B cell (primary cell): ENCODE measurements at regions not wholly inside any gene's neighbourhood (a gene's known extent, or its start where the extent isn't known, plus 50 kb on each side); places are given as distances from the start of the nearest gene placed in this dataset.

Experiments used
- ATAC-seq: fragments of 200-7000 bp; cut with Tn5 transposase; one replicate; pipeline ENCODE4 v1.10.0; 2021; ENCODE audit warnings: low read depth, mild to moderate bottlenecking, moderate number of reproducible peaks, moderate library complexity
- CTCF ChIA-PET: fragments of 350-600 bp; sonication (Branson Sonifier 250); formaldehyde crosslinking; loops from one replicate; lab custom pipeline; 2021; ENCODE audit warnings: antibody characterized with exemption, inconsistent platforms; lab: Charles Lee
- POLR2A ChIA-PET: fragments of 350-600 bp; sonication (Branson Sonifier 250); formaldehyde crosslinking; loops from one replicate; lab custom pipeline; 2021; ENCODE audit warnings: antibody characterized with exemption; lab: Charles Lee
- DNase-seq: peaks from one replicate; pipeline ENCODE4 v3.0.0; 2013
- H2AFZ ChIP-seq: 2 replicates; pipeline ENCODE4 v1.6.1; 2012; ENCODE audit warnings: mild to moderate bottlenecking, low read depth, low read length; ENCODE audit not compliant: insufficient read depth, poor library complexity, severe bottlenecking
- H3K27ac ChIP-seq, 2 donors: 1 replicate in 1 of 2; 2 replicates in 1 of 2; pipeline ENCODE4 v1.5.1; 2012 to 2013; ENCODE audit warnings: low read length in 2 of 2, mild to moderate bottlenecking in 2 of 2, moderate library complexity in 1 of 2
- H3K27me3 ChIP-seq, 4 experiments: fragments of 200-600 bp in 1 of 4; sonication (generic) in 1 of 4; replicated peaks in 1 of 4; 1 replicate in 2 of 4; 2 replicates in 2 of 4; pipeline versions ENCODE4 v1.6.1 to v1.7.0; 2013 to 2016; ENCODE audit warnings: low read length in 3 of 4, mild to moderate bottlenecking in 2 of 4, mixed read lengths in 1 of 4, moderate library complexity in 1 of 4; ENCODE audit not compliant: insufficient read depth in 4 of 4, control insufficient read depth in 3 of 4; ENCODE audit errors: control extremely low read depth in 1 of 4
- H3K36me3 ChIP-seq, 2 experiments: replicated peaks in 1 of 2; 1 replicate in 1 of 2; 2 replicates in 1 of 2; pipeline versions ENCODE4 v1.6.1 to v1.7.1; 2013; ENCODE audit warnings: low read length in 1 of 2; ENCODE audit not compliant: insufficient read depth in 2 of 2, control insufficient read depth in 1 of 2; ENCODE audit errors: control extremely low read depth in 1 of 2, extremely low read depth in 1 of 2
- H3K4me1 ChIP-seq, 2 donors: fragments of 200-600 bp in 1 of 2; sonication (generic) in 1 of 2; 1 replicate in 1 of 2; 2 replicates in 1 of 2; pipeline versions ENCODE4 v1.5.1 to v1.6.1; 2013 to 2017; ENCODE audit warnings: low read length in 2 of 2; ENCODE audit not compliant: control insufficient read depth in 2 of 2, insufficient read depth in 2 of 2
- H3K4me2 ChIP-seq: replicated peaks from 2 replicates; pipeline ENCODE3; 2012; ENCODE audit warnings: mild to moderate bottlenecking, low read depth, low read length; ENCODE audit not compliant: poor library complexity, severe bottlenecking
- H3K4me3 ChIP-seq, 5 experiments: fragments of 200-600 bp in 1 of 5; sonication (generic) in 1 of 5; 1 replicate in 3 of 5; 2 replicates in 2 of 5; pipeline versions ENCODE4 v1.5.1 to v1.7.0; 2011 to 2016; ENCODE audit warnings: low read length in 4 of 5, mild to moderate bottlenecking in 4 of 5, low read depth in 2 of 5, control low read depth in 1 of 5, moderate library complexity in 1 of 5; ENCODE audit not compliant: insufficient read depth in 1 of 5; ENCODE audit errors: control extremely low read depth in 1 of 5, extremely low read depth in 1 of 5
- H3K79me2 ChIP-seq: fragments of 200-600 bp; sonication (generic); one replicate; pipeline ENCODE4 v1.6.0; 2016; ENCODE audit warnings: low read length; ENCODE audit not compliant: control insufficient read depth, insufficient read depth
- H3K9ac ChIP-seq: fragments of 200-600 bp; sonication (generic); 2 replicates; pipeline ENCODE4 v1.6.1; 2017; ENCODE audit warnings: mild to moderate bottlenecking, low read length, moderate library complexity
- H3K9me3 ChIP-seq, 3 donors: one replicate each; pipeline versions ENCODE4 v1.6.1 to v1.7.1; 2013; ENCODE audit warnings: low read length in 2 of 3; ENCODE audit not compliant: control insufficient read depth in 2 of 3, insufficient read depth in 1 of 3; ENCODE audit errors: control extremely low read depth in 1 of 3
- H4K20me1 ChIP-seq: 2 replicates; pipeline ENCODE4 v1.6.0; 2012; ENCODE audit warnings: mild to moderate bottlenecking, low read length; ENCODE audit not compliant: insufficient read depth, control insufficient read depth, poor library complexity, severe bottlenecking
- H3K27ac Mint-ChIP-seq: one replicate; pipeline ENCODE4 v1.8.0; 2021; ENCODE audit warnings: mixed read lengths
- H3K27me3 Mint-ChIP-seq: one replicate; pipeline ENCODE4 v1.8.0; 2021; ENCODE audit warnings: mixed read lengths
- H3K4me1 Mint-ChIP-seq: one replicate; pipeline ENCODE4 v1.8.0; 2021; ENCODE audit warnings: mixed read lengths
- H3K4me3 Mint-ChIP-seq: one replicate; pipeline ENCODE4 v1.8.0; 2021; ENCODE audit warnings: mixed read lengths
- H3K9me3 Mint-ChIP-seq: one replicate; pipeline ENCODE4 v1.8.0; 2022; ENCODE audit warnings: mixed read lengths; ENCODE audit not compliant: insufficient read depth
- CTCF ChIP-seq: fragments of 200-600 bp; IDR thresholded peaks from one replicate; pipeline ENCODE4 v1.8.0; 2022; ENCODE audit warnings: antibody characterized with exemption, mild to moderate bottlenecking
- EZH2 ChIP-seq: IDR thresholded peaks from 2 replicates; pipeline ENCODE4 v1.6.1; 2012; ENCODE audit warnings: borderline replicate concordance, low read depth, mild to moderate bottlenecking, moderate library complexity, low read length; ENCODE audit not compliant: insufficient read depth, poor library complexity, severe bottlenecking
- WGBS: methylation state at CpG from one replicate; pipeline ENCODE4 v1.1.5; 2013; ENCODE audit warnings: missing lambda C conversion rate; ENCODE audit not compliant: insufficient coverage; 5-methylcytosine and 5-hydroxymethylcytosine counted together
- intact Hi-C: fragments of 100-400 bp; cut with micrococcal nuclease; formaldehyde crosslinking; loops from one replicate; pipeline ENCODE4 v1.10.0; 2022

- ChIA-PET CTCF (no interaction called here), POLR2A (no interaction called here)
- Histone ChIP-seq H3K9ac (no peak overlapping the region), H3K4me2 (no peak overlapping the region), H3K27me3 (no peaks in the 10 kb centered on the region), H4K20me1 (no peaks in the 10 kb centered on the region), H2AFZ (no peak overlapping the region), H3K36me3 (no peaks in the 10 kb centered on the region), H3K27ac (no peak overlapping the region), H3K79me2 (no peaks in the 10 kb centered on the region), H3K4me3 (no peak overlapping the region), H3K4me1 (no peaks in the 10 kb centered on the region), H3K9me3 (no peaks in the 10 kb centered on the region)
- no peak for DNase-seq
- no peak overlapping the region for H3K4me3 Mint-ChIP-seq
- no peaks in the 10 kb centered on the region for H3K4me1 Mint-ChIP-seq
- peaks cover 4% of the 10 kb centered on the region for H3K27me3 Mint-ChIP-seq
- intact Hi-C loops: no loop called here
- no peak for ATAC-seq
- no peak overlapping the region for H3K27ac Mint-ChIP-seq
- H3K9me3 Mint-ChIP-seq: peaks cover 6% of the 10 kb centered on the region
- no peak for TF ChIP-seq EZH2
- no CpG with 5 or more reads among the region's 1 CpG for WGBS
These were observed 394.5 kb upstream of the CHAC2 start for GRCh38 chr2:53373126-53373525.

- no peak for DNase-seq
- Histone ChIP-seq H3K36me3 (no peaks in the 10 kb centered on the region), H3K4me3 (no peak overlapping the region), H3K27ac (no peak overlapping the region), H3K9ac (no peak overlapping the region), H3K4me1 (no peaks in the 10 kb centered on the region), H4K20me1 (no peaks in the 10 kb centered on the region), H3K79me2 (no peaks in the 10 kb centered on the region), H3K4me2 (no peak overlapping the region), H3K9me3 (peaks cover 0 to 4% (median 3%) of the 10 kb centered on the region in 3 donors), H3K27me3 (no peaks in the 10 kb centered on the region), H2AFZ (no peak overlapping the region)
- TF ChIP-seq CTCF: no peak
- ATAC-seq: no peak
- Mint-ChIP-seq H3K27ac (no peak overlapping the region), H3K9me3 (no peaks in the 10 kb centered on the region), H3K4me3 (no peak overlapping the region), H3K4me1 (no peaks in the 10 kb centered on the region), H3K27me3 (no peaks in the 10 kb centered on the region)
- WGBS: 79% methylated on average over 2 of the region's 3 CpGs
- intact Hi-C loops: no loop called here
- ChIA-PET POLR2A (no interaction called here), CTCF (no interaction called here)
These were observed 401.1 kb upstream of the CHAC2 start for GRCh38 chr2:53366543-53366942.
